ENCODE measurements at regions not wholly inside any gene's neighbourhood (a gene's known extent, or its start where the extent isn't known, plus 50 kb on each side); places are given as distances from the start of the nearest gene placed in this dataset.

- no peak for DNase-seq (ENCODE audit: low read depth in 1 of 2, low spot score in 1 of 2)
- Histone ChIP-seq H3K4me1 (ENCODE audit: low read depth) (no peaks in the 10 kb centered on the region), H3K9me3 (ENCODE audit: low read depth) (no peaks in the 10 kb centered on the region), H3K27me3 (no peaks in the 10 kb centered on the region), H3K36me3 (no peaks in the 10 kb centered on the region), H3K27ac (no peak overlapping the region), H3K4me3 (no peak overlapping the region)
- TF ChIP-seq CTCF (IDR thresholded peaks at IDR 0.05; ENCODE audit: low read depth, low read length) = no peak
These were observed 181.6 kb downstream of the HNRNPD start for GRCh38 chr4:82192017-82192673.

GRCh38 chr4:82181789-82182188, 192.0 kb downstream of the HNRNPD start:
- H3K36me3 ChIP-seq = no peaks in the 10 kb centered on the region

DNA sequence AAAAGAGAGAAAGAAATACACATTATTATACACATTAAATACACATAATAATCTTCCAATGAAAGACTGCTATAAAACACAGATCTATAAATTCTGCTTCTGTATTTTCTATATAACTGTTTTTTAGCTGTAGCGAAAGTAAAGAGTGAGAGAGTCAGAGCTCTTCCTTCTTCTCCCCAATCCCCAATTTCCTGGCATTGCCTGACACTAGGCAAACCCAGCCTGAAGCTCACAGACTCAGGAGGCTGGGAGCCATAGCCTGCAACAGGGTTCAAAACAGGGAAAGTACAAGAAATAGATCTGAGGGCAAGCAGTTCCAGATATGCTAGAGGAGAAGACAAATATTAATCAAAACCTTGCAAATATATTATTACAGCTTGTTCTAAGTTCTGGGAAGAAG, 201.6 kb downstream of the HNRNPD start:
- Histone ChIP-seq H3K4me3 (no peak overlapping the region), H3K4me1 (ENCODE audit: low read depth) (no peaks in the 10 kb centered on the region), H3K27me3 (no peaks in the 10 kb centered on the region), H3K27ac (no peak overlapping the region), H3K9me3 (ENCODE audit: low read depth) (no peaks in the 10 kb centered on the region), H3K36me3 (no peaks in the 10 kb centered on the region)
- DNase-seq (ENCODE audit: low read depth in 1 of 2, low spot score in 1 of 2) = no peak
- no peak for TF ChIP-seq CTCF (IDR thresholded peaks at IDR 0.05; ENCODE audit: low read depth, low read length)

More at GRCh38 chr4:82181789-82182188, 192.0 kb downstream of the HNRNPD start:
- H3K27ac ChIP-seq = no peak overlapping the region
- TF ChIP-seq CTCF (IDR thresholded peaks at IDR 0.05; ENCODE audit: low read depth, low read length) = no peak
- DNase-seq (ENCODE audit: low read depth in 1 of 2, low spot score in 1 of 2) = no peak
- no peaks in the 10 kb centered on the region for H3K4me1 ChIP-seq (ENCODE audit: low read depth)
- no peaks in the 10 kb centered on the region for H3K9me3 ChIP-seq (ENCODE audit: low read depth)
- no peak overlapping the region for H3K4me3 ChIP-seq
- no peaks in the 10 kb centered on the region for H3K27me3 ChIP-seq

GRCh38 chr4:82171531-82172155, 202.1 kb downstream of the HNRNPD start:
- no peak for TF ChIP-seq CTCF (IDR thresholded peaks at IDR 0.05; ENCODE audit: low read depth, low read length)
- no peak for DNase-seq (ENCODE audit: low read depth in 1 of 2, low spot score in 1 of 2)
- Histone ChIP-seq H3K9me3 (ENCODE audit: low read depth) (no peaks in the 10 kb centered on the region), H3K4me3 (no peak overlapping the region), H3K36me3 (no peaks in the 10 kb centered on the region), H3K4me1 (ENCODE audit: low read depth) (no peaks in the 10 kb centered on the region), H3K27me3 (no peaks in the 10 kb centered on the region), H3K27ac (no peak overlapping the region)

- no peak overlapping the region for H3K27ac ChIP-seq
- no peaks in the 10 kb centered on the region for H3K27me3 ChIP-seq
- no peak for DNase-seq (ENCODE audit: low read depth in 1 of 2, low spot score in 1 of 2)
- H3K4me3 ChIP-seq = no peak overlapping the region
- no peaks in the 10 kb centered on the region for H3K9me3 ChIP-seq (ENCODE audit: low read depth)
- H3K4me1 ChIP-seq (ENCODE audit: low read depth) = no peaks in the 10 kb centered on the region
- no peak for TF ChIP-seq CTCF (IDR thresholded peaks at IDR 0.05; ENCODE audit: low read depth, low read length)
- H3K36me3 ChIP-seq = no peaks in the 10 kb centered on the region
These were observed 224.0 kb downstream of the HNRNPD start for GRCh38 chr4:82149750-82150149.

Data from cardiac muscle cell (in vitro differentiated cells and primary cell).